ENCODE measurements at regions not wholly inside any gene's neighbourhood (a gene's known extent, or its start where the extent isn't known, plus 50 kb on each side); places are given as distances from the start of the nearest gene placed in this dataset.

- peaks cover 0 to 26% (median under 1%) of the 10 kb centered on the region in 4 donors for H3K9me3 ChIP-seq
- 47 to 68% methylated on average over 2 of the region's 2 CpGs for WGBS, 2 donors
- H3K27me3 ChIP-seq = no peaks in the 10 kb centered on the region
- no peak overlapping the region for H3K27ac ChIP-seq
- no peaks in the 10 kb centered on the region for H3K4me1 ChIP-seq
- H3K36me3 ChIP-seq = no peaks in the 10 kb centered on the region
- no peak for DNase-seq (ENCODE audit: low spot score in 2 of 2)
- no peak overlapping the region for H3K4me3 ChIP-seq
- TF ChIP-seq EP300 (IDR thresholded peaks at IDR 0.05) = no peak
- no peak for TF ChIP-seq CTCF (IDR thresholded peaks at IDR 0.05)
- TF ChIP-seq POLR2A (IDR thresholded peaks at IDR 0.05) = no peak
Measured at GRCh38 chr17:53313746-53314145, 509.0 kb upstream of the KIF2B start.

GRCh38 chr17:53278466-53278865 lies 544.3 kb upstream of the KIF2B start:
- no peak for TF ChIP-seq CTCF (IDR thresholded peaks at IDR 0.05)
- no peak for TF ChIP-seq POLR2A (IDR thresholded peaks at IDR 0.05)
- TF ChIP-seq EP300 (IDR thresholded peaks at IDR 0.05) = no peak
- Histone ChIP-seq H3K27me3 (no peaks in the 10 kb centered on the region), H3K9me3 (no peaks in the 10 kb centered on the region), H3K27ac (no peak overlapping the region), H3K4me3 (no peak overlapping the region), H3K4me1 (no peaks in the 10 kb centered on the region), H3K36me3 (no peaks in the 10 kb centered on the region)
- DNase-seq (ENCODE audit: low spot score in 2 of 2) = no peak
- WGBS, 2 donors = 82 to 86% methylated on average over 1 of the region's 1 CpG

- no peak overlapping the region for H3K27ac ChIP-seq
- H3K4me3 ChIP-seq = no peak overlapping the region
- H3K27me3 ChIP-seq = no peaks in the 10 kb centered on the region
- H3K4me1 ChIP-seq = no peaks in the 10 kb centered on the region
- no peak for TF ChIP-seq EP300 (IDR thresholded peaks at IDR 0.05)
- TF ChIP-seq POLR2A (IDR thresholded peaks at IDR 0.05) = no peak
- no peak for TF ChIP-seq CTCF (IDR thresholded peaks at IDR 0.05)
- no peaks in the 10 kb centered on the region for H3K9me3 ChIP-seq
- no peak for DNase-seq (ENCODE audit: low spot score in 2 of 2)
- no peaks in the 10 kb centered on the region for H3K36me3 ChIP-seq
- WGBS, 2 donors = 59 to 68% methylated on average over 2 of the region's 2 CpGs
Measured at GRCh38 chr17:53273126-53273525, 549.6 kb upstream of the KIF2B start.

- Histone ChIP-seq H3K36me3 (no peaks in the 10 kb centered on the region), H3K27me3 (no peaks in the 10 kb centered on the region), H3K9me3 (no peaks in the 10 kb centered on the region), H3K4me1 (no peaks in the 10 kb centered on the region), H3K27ac (no peak overlapping the region), H3K4me3 (no peak overlapping the region)
- DNase-seq (ENCODE audit: low spot score in 2 of 2) = no peak
- WGBS, 2 donors = 42 to 53% methylated on average over 1 of the region's 1 CpG
- TF ChIP-seq POLR2A (IDR thresholded peaks at IDR 0.05) = no peak
Measured at GRCh38 chr17:53270936-53271335, 551.8 kb upstream of the KIF2B start.

- TF ChIP-seq CTCF (IDR thresholded peaks at IDR 0.05) = no peak
- TF ChIP-seq EP300 (IDR thresholded peaks at IDR 0.05) = no peak
- TF ChIP-seq POLR2A (IDR thresholded peaks at IDR 0.05) = no peak
- Histone ChIP-seq H3K9me3 (no peaks in the 10 kb centered on the region), H3K4me1 (no peaks in the 10 kb centered on the region), H3K36me3 (no peaks in the 10 kb centered on the region), H3K27me3 (no peaks in the 10 kb centered on the region), H3K4me3 (no peak overlapping the region), H3K27ac (no peak overlapping the region)
- DNase-seq (ENCODE audit: low spot score in 2 of 2) = no peak
- WGBS, 2 donors = 94 to 95% methylated on average over 1 of the region's 1 CpG
Measured at GRCh38 chr17:53264730-53265129, 558.0 kb upstream of the KIF2B start.

DNA sequence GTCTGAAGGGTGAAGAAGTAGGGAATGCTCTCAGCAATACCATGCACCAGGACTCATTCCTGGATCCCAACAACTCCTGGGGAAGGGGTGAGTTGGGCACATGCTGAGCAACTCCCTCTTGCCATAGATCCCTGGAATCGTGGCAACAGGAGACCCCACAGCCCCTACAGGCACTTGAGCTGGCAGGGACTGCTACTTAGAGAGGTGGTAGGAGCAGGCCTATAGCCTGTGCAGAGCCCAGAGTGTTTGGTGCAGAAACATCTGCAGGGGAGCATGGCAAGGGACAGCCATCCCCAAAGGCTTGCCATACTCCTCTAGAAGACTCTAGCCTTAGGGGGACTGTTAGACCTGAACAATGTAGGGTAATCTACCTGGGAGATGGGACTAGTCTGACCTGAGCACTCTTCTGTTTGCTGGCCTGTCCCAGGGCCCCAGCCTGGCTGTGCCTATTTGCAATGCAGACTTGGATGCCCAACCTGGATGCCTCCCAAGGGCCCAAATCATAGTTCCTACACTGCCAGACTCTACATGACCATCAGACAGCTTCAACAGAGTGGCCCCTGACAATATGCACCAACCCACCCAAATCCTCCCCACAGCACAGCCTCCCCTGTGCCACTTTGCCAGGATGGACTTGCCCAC lies 568.6 kb upstream of the KIF2B start:
- H3K4me3 ChIP-seq = no peak overlapping the region
- peaks cover 0 to 14% (median 0%) of the 10 kb centered on the region in 4 donors for H3K9me3 ChIP-seq
- 33 to 46% methylated on average over 1 of the region's 1 CpG for WGBS, 2 donors
- no peaks in the 10 kb centered on the region for H3K36me3 ChIP-seq
- no peak overlapping the region for H3K27ac ChIP-seq
- TF ChIP-seq POLR2A (IDR thresholded peaks at IDR 0.05) = no peak
- no peak for TF ChIP-seq CTCF (IDR thresholded peaks at IDR 0.05)
- TF ChIP-seq EP300 (IDR thresholded peaks at IDR 0.05) = no peak
- no peak for DNase-seq (ENCODE audit: low spot score in 2 of 2)
- H3K27me3 ChIP-seq = no peaks in the 10 kb centered on the region
- no peaks in the 10 kb centered on the region for H3K4me1 ChIP-seq

Data from tibial nerve (tissue), 4 donors.